ENCODE measurements at regions not wholly inside any gene's neighbourhood (a gene's known extent, or its start where the extent isn't known, plus 50 kb on each side); places are given as distances from the start of the nearest gene placed in this dataset.

- H3K4me3 ChIP-seq (ENCODE audit: low read length) = peak overlapping the region; percentile 61
- H2AFZ ChIP-seq (ENCODE audit: low read depth, low read length) = peak overlapping the region; percentile 100
- TF ChIP-seq, protein P1, sequence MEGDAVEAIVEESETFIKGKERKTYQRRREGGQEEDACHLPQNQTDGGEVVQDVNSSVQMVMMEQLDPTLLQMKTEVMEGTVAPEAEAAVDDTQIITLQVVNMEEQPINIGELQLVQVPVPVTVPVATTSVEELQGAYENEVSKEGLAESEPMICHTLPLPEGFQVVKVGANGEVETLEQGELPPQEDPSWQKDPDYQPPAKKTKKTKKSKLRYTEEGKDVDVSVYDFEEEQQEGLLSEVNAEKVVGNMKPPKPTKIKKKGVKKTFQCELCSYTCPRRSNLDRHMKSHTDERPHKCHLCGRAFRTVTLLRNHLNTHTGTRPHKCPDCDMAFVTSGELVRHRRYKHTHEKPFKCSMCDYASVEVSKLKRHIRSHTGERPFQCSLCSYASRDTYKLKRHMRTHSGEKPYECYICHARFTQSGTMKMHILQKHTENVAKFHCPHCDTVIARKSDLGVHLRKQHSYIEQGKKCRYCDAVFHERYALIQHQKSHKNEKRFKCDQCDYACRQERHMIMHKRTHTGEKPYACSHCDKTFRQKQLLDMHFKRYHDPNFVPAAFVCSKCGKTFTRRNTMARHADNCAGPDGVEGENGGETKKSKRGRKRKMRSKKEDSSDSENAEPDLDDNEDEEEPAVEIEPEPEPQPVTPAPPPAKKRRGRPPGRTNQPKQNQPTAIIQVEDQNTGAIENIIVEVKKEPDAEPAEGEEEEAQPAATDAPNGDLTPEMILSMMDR (IDR thresholded peaks at IDR 0.05; ENCODE audit: low read depth, low read length) = peak; percentile 88
- no peak for TF ChIP-seq EZH2phosphoT487 (IDR thresholded peaks at IDR 0.05; ENCODE audit: low read depth)
- no peaks in the 10 kb centered on the region for H4K20me1 ChIP-seq (ENCODE audit: insufficient read depth, low read length)
- H3K79me2 ChIP-seq (ENCODE audit: low read length) = no peaks in the 10 kb centered on the region
- peak overlapping the region; percentile 75 for H3K4me2 ChIP-seq (ENCODE audit: low read length)
- 0 out of 2 replicates have a peak overlapping the region, but pooled peaks have one; percentile 10 for H3K9ac ChIP-seq (ENCODE audit: low read length)
- H3K4me1 ChIP-seq (ENCODE audit: low read length) = peaks cover 10% of the 10 kb centered on the region
- no peaks in the 10 kb centered on the region for H3K9me3 ChIP-seq (ENCODE audit: insufficient read depth, low read length)
- no peak overlapping the region for H3K27ac ChIP-seq (ENCODE audit: low read length)
- H3K36me3 ChIP-seq (replicated peaks; ENCODE audit: low read depth, low read length) = no peaks in the 10 kb centered on the region
- peaks cover 10% of the 10 kb centered on the region; the same call in 1 of the 2 replicates for H3K27me3 ChIP-seq (ENCODE audit: low read depth, low read length)
These were observed 133.4 kb downstream of the SLC1A3 start for GRCh38 chr5:36739751-36740221.

DNA sequence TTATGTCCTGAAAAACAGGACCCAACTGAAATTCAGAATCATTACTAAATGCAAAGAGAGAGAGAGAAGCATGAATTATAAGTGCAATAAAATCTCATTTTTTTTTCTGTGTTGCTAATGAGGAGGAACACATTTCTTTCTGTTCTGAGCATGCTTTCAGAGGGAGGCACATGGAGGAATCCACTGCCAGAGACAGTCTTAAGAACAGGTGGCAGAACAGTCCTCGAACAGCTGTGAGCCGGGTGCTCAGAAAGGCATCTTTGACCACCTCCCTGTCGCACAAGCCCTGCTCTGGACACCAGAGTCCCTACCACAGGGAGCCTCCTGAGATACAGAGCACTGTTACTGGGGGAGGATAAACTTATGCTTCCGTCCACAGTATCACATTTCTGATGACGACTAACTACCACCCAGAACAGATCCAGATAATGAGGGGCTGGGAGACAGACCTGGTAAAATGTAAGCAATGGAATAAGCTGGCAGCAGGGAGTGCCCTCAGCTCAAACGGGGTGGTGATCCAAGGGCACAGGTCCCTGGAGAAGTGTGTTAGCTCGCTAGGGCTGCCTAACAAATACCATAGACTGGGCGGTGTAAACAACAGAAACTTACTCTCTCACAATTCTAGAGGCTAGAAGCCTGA lies 134.0 kb downstream of the SLC1A3 start:
- no peaks in the 10 kb centered on the region for H3K36me3 ChIP-seq (replicated peaks; ENCODE audit: low read depth, low read length)
- H3K9me3 ChIP-seq (ENCODE audit: insufficient read depth, low read length) = no peaks in the 10 kb centered on the region
- H3K27me3 ChIP-seq (ENCODE audit: low read depth, low read length) = peaks cover 10% of the 10 kb centered on the region; the same call in 1 of the 2 replicates
- TF ChIP-seq, protein P1 (IDR thresholded peaks at IDR 0.05; ENCODE audit: low read depth, low read length) = no peak
- TF ChIP-seq EZH2phosphoT487 (IDR thresholded peaks at IDR 0.05; ENCODE audit: low read depth) = no peak
- H3K79me2 ChIP-seq (ENCODE audit: low read length) = no peaks in the 10 kb centered on the region
- no peaks in the 10 kb centered on the region for H4K20me1 ChIP-seq (ENCODE audit: insufficient read depth, low read length)
- no peak overlapping the region for H3K9ac ChIP-seq (ENCODE audit: low read length)
- H3K4me3 ChIP-seq (ENCODE audit: low read length) = no peak overlapping the region
- H3K4me2 ChIP-seq (ENCODE audit: low read length) = no peak overlapping the region
- no peak overlapping the region for H2AFZ ChIP-seq (ENCODE audit: low read depth, low read length)
- H3K4me1 ChIP-seq (ENCODE audit: low read length) = peaks cover 10% of the 10 kb centered on the region
- H3K27ac ChIP-seq (ENCODE audit: low read length) = no peak overlapping the region

DNA sequence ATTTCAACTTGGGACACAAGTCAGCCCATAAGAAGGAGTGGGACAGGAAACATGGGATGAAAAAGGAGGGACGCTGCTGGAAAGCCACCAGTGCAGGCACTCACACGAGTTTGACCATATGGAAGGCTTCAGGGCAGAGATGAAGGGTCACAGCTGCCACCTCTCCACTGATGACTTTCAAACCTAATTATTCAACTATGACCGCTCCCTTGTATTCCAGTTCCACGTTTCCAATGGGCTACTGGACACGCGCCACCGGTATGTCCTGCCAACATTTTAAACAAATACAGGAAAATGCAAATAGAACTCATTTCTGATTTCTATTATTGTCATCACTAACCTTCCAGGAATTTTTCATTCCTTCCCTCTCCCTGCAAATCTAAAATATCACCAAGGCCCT lies 134.7 kb downstream of the SLC1A3 start:
- Histone ChIP-seq H3K79me2 (ENCODE audit: low read length) (no peaks in the 10 kb centered on the region), H3K4me2 (ENCODE audit: low read length) (no peak overlapping the region), H3K27me3 (ENCODE audit: low read depth, low read length) (peaks cover 10% of the 10 kb centered on the region; the same call in 1 of the 2 replicates), H3K27ac (ENCODE audit: low read length) (no peak overlapping the region), H4K20me1 (ENCODE audit: insufficient read depth, low read length) (no peaks in the 10 kb centered on the region), H3K9ac (ENCODE audit: low read length) (no peak overlapping the region), H3K36me3 (replicated peaks; ENCODE audit: low read depth, low read length) (no peaks in the 10 kb centered on the region), H2AFZ (ENCODE audit: low read depth, low read length) (no peak overlapping the region), H3K4me1 (ENCODE audit: low read length) (peaks cover 15% of the 10 kb centered on the region), H3K4me3 (ENCODE audit: low read length) (no peak overlapping the region), H3K9me3 (ENCODE audit: insufficient read depth, low read length) (no peaks in the 10 kb centered on the region)
- TF ChIP-seq, protein P1 (IDR thresholded peaks at IDR 0.05; ENCODE audit: low read depth, low read length) = no peak
- TF ChIP-seq EZH2phosphoT487 (IDR thresholded peaks at IDR 0.05; ENCODE audit: low read depth) = no peak

DNA sequence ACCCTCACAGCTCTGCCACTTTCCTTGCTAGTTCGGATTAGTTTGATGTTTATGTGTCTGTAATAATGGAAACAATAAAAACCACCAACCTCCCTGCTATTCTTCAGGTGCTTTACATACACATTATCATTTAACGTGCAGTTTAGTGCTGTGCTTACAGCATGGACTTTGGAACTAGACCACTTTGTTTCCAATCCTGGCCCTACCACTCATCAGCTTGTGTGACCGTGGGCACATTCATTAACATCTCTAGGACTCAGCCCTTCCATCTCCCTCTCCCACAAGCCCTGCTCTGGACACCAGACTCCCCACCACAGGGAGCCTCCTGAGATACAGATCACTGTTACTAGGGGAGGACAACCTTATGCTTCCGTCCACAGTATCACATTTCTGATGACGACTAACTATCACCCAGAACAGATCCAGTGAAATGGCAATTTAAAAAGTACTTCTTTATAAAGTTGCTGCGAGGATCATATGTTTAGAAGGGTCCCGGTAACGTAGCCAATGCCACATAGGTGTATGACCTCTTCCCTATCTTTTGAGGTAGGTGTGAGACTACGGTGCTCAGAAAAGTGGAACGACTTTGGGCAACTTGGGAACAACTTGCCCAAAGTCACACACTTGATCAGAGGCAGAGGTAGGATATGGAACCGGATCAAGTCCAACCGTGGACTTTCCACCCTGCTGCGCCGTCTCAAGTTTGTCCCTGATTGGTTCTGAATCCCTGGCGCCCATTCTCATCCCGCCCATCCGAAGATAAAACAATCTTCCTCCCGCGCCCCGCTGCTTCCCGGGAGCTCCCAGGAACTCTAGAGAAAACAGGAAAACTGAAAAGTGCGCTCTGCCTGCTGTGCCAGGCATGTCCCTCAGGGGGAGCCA lies 132.4 kb upstream of the NIPBL start:
- peak overlapping the region; percentile 95 for H3K4me2 ChIP-seq (ENCODE audit: low read length)
- no peaks in the 10 kb centered on the region for H3K9me3 ChIP-seq (ENCODE audit: insufficient read depth, low read length)
- peak overlapping the region; percentile 57; the same call in 1 of the 2 replicates for H2AFZ ChIP-seq (ENCODE audit: low read depth, low read length)
- TF ChIP-seq EZH2phosphoT487 (IDR thresholded peaks at IDR 0.05; ENCODE audit: low read depth) = no peak
- TF ChIP-seq, protein P1 (IDR thresholded peaks at IDR 0.05; ENCODE audit: low read depth, low read length) = peak; percentile 57
- no peaks in the 10 kb centered on the region for H3K79me2 ChIP-seq (ENCODE audit: low read length)
- H3K9ac ChIP-seq (ENCODE audit: low read length) = peak overlapping the region; percentile 55
- no peaks in the 10 kb centered on the region for H3K36me3 ChIP-seq (replicated peaks; ENCODE audit: low read depth, low read length)
- H3K27ac ChIP-seq (ENCODE audit: low read length) = no peak overlapping the region
- peaks cover 15% of the 10 kb centered on the region for H3K4me1 ChIP-seq (ENCODE audit: low read length)
- peak overlapping the region; percentile 94 for H3K4me3 ChIP-seq (ENCODE audit: low read length)
- peaks cover 12% of the 10 kb centered on the region; the same call in 1 of the 2 replicates for H3K27me3 ChIP-seq (ENCODE audit: low read depth, low read length)
- no peaks in the 10 kb centered on the region for H4K20me1 ChIP-seq (ENCODE audit: insufficient read depth, low read length)

Data from OCI-LY3 (cell line).